PC-9 (cell line): ENCODE measurements at regions not wholly inside any gene's neighbourhood (a gene's known extent, or its start where the extent isn't known, plus 50 kb on each side); places are given as distances from the start of the nearest gene placed in this dataset.

Source experiments
- EZH2 ChIP-seq: fragments of 200-600 bp; sonication (generic); IDR thresholded peaks from 2 replicates; pipeline ENCODE4 v1.8.0; 2017; ENCODE audit warnings: antibody characterized with exemption, low read depth
- TF ChIP-seq, protein P1 (sequence below): fragments of 200-600 bp; sonication (generic); conservative IDR thresholded peaks from 2 replicates; pipeline ENCODE4 v1.6.1; 2017; ENCODE audit warnings: mixed run types, antibody characterized with exemption, mild to moderate bottlenecking, moderate library complexity

DNA sequence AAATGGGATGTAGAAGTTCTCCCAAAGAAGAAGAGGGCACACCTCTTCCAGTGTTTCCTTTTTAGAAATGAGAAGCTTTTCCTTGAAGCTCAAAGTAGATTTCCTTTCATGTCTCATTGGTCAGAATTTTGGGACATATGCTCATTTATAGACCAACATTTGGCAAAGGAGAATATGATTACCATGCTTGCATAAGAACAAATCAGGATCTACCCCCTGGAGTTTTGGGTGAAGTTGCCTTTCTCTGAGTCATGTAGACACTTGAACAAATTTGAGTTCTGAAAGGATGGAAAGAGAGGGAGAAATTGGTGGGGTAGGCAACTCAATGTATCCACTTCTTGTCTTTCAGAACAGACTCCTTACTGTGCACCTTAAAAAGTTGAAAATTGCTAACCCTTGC is 409.0 kb downstream of the SLC4A3 start:
- TF ChIP-seq, protein P1, sequence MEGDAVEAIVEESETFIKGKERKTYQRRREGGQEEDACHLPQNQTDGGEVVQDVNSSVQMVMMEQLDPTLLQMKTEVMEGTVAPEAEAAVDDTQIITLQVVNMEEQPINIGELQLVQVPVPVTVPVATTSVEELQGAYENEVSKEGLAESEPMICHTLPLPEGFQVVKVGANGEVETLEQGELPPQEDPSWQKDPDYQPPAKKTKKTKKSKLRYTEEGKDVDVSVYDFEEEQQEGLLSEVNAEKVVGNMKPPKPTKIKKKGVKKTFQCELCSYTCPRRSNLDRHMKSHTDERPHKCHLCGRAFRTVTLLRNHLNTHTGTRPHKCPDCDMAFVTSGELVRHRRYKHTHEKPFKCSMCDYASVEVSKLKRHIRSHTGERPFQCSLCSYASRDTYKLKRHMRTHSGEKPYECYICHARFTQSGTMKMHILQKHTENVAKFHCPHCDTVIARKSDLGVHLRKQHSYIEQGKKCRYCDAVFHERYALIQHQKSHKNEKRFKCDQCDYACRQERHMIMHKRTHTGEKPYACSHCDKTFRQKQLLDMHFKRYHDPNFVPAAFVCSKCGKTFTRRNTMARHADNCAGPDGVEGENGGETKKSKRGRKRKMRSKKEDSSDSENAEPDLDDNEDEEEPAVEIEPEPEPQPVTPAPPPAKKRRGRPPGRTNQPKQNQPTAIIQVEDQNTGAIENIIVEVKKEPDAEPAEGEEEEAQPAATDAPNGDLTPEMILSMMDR: no peak
- TF ChIP-seq EZH2: no peak
